ENCODE measurements at regions not wholly inside any gene's neighbourhood (a gene's known extent, or its start where the extent isn't known, plus 50 kb on each side); places are given as distances from the start of the nearest gene placed in this dataset.
A peak's percentile ranks its signal among the peaks of the same experiment; 100 is the strongest.

DNA sequence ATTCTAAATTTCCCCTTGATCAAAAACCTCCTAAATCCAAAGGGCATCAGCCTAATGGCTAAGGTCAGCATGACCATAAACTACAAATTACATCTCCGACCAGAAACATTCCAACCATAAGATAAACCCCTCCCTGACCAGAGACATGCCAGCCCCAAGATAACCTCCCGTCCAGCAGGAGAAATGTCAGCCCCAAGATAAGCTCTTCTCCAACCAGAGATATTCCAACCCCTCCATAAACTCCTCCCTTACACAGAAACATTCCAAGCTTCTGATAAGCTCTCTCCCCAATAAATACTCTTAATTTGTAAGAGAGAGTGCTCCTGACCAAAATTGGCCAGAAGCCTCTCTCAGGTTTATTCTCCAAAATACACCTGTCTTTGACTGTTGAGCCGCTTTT, 274.0 kb downstream of the RNF152 start:
- no peak for DNase-seq (ENCODE audit: low spot score)

DNA sequence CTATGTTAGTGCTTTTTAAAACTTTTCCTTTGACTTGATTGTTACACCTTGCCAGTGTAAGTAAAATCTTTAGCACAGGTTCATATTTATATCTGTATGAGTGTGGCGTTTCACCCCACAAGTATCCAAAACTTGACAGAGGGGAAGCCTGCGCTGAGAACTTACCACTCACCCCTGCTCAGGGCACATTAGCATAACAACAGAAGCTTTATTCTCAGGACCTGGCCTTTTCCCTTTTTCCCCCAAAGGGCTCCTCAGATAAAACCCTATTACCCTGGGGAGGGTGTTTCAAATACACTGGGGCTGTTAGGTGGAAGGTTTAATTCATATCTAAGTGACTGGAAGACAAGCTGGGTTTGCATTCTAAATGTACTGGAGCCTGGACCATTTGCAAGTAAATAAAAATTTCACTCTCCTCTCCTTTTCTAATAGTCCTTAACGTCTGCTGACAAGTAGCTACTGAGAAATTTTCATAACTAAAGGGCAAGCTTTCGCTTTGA, 276.6 kb downstream of the RNF152 start:
- no peak for DNase-seq (ENCODE audit: low spot score)

DNA sequence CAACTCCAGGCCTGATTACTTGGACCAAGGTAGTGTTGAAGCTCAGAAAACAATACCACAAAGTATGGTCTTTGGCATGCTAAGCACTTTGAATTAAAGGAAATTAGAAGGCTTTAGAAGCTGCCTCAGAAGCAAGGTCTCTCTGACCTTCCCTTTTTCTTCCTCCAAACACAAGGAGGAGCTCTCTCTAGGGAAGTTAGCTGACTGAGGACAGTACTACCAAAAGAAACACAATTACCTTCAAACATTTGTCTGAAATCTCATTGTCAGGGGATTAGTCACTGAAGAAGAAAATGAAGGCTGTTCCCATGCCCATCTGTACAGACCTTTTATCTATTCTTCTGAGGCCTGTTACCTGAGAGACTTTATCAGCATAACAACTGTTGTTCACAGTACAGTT, 279.3 kb downstream of the CDH20 start:
- no peak for DNase-seq (ENCODE audit: low spot score)

DNA sequence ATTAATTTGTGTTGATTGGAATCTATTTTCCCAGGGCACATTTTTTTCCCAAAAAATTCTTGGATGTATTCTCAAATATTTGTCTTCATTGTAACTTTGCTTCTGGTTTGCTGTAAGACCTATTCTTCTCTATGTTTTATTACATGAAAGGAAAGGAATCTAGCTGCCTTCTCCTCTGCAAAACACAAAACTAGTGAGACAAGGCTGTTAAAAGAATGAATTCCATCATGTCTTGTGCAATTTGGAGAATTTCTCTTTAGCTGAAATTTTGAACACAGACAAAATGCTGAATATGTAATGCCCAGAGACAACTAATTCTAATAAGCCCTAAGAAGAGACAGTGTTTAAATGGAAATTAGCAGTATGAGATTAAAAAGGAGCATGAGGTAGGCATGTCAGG, 275.9 kb downstream of the CDH20 start:
- DNase-seq (ENCODE audit: low spot score): no peak

DNA sequence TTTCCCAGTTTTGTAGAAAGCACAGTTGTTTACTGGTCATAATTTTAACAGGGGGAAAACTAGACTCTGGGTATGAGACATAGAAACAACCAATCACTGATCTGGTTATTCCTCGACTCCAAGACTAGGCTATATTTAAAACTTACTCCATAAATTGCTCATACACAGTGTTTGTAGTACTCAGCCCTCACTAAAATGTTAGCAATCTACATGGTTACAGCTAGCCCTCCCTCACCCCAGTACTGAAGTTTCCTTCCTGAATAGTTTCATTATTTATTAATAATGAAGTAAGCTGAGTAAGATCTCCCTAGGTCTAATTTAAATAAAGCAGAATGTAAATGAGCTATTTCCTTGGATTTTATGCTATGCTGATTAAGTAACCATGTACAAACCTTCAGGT, 275.1 kb downstream of the CDH20 start:
- no peak for DNase-seq (ENCODE audit: low spot score)

DNA sequence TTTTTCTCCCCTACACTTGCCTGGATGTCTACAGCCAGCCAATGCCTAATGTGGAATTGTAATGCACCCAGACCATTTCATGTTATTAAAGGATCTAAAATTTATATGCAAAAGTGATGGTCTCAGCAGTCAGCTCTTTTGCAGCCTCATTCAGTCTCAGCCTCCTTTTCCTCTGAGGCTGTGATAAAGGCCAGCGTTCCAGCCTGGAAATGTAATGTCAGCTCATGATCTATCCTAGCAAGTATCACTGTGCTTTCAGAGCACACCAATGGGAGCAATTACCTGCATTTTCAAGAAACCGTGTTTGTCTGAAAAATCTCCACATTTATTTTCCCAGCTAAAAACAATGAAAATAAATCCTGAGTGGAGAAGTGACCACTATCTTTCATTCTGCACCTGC, 274.6 kb downstream of the CDH20 start:
- no peak for DNase-seq (ENCODE audit: low spot score)

DNA sequence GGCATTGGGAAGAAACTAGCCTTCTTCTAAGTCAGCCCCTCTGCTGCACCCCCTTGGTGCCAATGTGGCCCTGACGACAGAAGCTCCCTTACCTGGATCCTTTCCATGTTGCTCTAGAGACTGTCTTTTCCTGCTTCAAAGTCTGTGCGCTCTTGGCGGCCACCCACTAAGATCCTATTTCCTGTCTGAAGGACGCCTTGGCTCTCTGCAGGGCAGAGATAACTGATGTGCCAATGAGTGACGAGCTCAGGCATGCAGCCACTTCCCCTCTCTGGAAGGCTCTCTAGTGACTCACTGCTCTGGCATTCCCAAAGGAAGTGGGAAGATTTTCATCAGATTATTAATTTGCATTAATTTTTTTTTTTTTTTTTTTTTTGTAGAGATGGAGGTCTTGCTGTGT, 273.5 kb downstream of the CDH20 start:
- DNase-seq (ENCODE audit: low spot score): peak; percentile 89

DNA sequence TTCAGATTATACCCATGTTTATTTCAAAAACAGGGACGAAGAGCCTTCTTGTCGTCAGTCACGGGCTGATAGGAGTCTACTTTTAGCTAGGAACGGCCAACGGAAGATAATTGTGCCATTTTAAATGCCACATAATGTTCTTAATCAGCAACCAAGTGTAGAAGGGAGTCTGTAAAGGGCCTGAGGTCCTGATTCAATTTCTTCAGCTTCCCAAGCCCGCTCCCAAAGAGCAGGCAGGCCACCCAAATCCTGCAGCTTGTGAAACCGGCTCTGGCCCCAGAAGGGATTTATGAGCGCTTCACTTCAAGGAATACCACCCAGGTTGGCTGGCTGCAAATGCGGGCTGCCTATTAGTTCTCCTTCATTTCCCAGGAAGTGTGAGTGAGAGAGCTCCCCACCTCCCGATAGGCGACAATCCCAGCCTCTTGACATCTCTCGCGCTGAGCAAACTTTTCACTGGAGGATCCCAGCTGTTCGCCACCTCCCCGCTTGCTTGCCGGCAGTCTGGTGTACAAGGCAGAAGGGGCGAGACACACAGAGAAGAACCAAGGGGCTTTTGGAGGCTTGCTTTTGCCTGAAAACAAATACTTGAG, 272.9 kb downstream of the CDH20 start:
- peak; percentile 20 for DNase-seq (ENCODE audit: low spot score)

DNA sequence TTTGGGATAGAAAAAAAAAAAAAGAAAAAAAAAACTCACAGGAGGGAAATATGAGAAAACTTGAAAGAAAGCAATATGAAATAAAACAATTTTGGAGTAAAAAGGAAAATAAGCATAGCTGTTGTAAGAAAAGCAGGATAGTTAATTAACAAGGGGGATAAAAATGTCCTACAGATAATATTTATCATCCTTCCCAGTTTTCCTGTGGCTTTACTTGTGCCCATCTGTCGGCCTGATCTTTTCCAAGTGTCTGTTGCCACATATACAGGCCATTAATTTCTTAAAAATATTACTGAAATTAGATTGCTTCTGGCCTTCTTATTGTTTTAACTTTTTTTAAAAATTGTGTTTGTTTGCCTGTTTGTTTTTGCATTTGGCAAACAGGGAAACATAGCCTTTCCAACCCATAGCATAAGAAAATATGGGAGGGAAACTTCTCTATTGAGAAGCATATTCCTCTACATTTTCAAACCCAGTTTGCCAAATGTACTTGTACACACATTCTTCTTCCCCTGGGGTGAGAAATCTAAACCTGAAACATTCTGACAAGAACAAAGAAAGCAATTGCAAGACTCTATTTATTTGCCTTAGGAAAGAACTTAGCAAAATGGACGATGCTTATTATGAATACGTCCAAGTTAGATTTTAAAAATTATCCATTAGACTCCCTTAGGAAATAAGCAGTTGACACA, 272.3 kb downstream of the CDH20 start:
- no peak for DNase-seq (ENCODE audit: low spot score)

Data from mucosa of gallbladder (tissue), 1 donor.